Nephron progenitor cell (in vitro differentiated cells): ENCODE measurements at regions not wholly inside any gene's neighbourhood (a gene's known extent, or its start where the extent isn't known, plus 50 kb on each side); places are given as distances from the start of the nearest gene placed in this dataset.

Source experiments
- DNase-seq: peaks from one replicate; pipeline ENCODE4 v3.0.0; 2021
- H3K27ac Mint-ChIP-seq: 2 replicates; pipeline ENCODE4 v1.8.0; 2021; ENCODE audit warnings: mild to moderate bottlenecking, moderate library complexity, mixed read lengths
- H3K27me3 Mint-ChIP-seq: 2 replicates; pipeline ENCODE4 v1.8.0; 2021; ENCODE audit warnings: mild to moderate bottlenecking, low read depth, mixed read lengths; ENCODE audit not compliant: poor library complexity
- H3K36me3 Mint-ChIP-seq: 2 replicates; pipeline ENCODE4 v1.8.0; 2021; ENCODE audit warnings: low read depth, mixed read lengths
- H3K4me1 Mint-ChIP-seq: 2 replicates; pipeline ENCODE4 v1.8.0; 2021; ENCODE audit warnings: mixed read lengths
- H3K4me3 Mint-ChIP-seq: 2 replicates; pipeline ENCODE4 v1.8.0; 2021; ENCODE audit warnings: mild to moderate bottlenecking, moderate library complexity, mixed read lengths
- H3K9me3 Mint-ChIP-seq: 2 replicates; pipeline ENCODE4 v1.8.0; 2021; ENCODE audit warnings: mild to moderate bottlenecking, moderate library complexity, mixed read lengths
- TF ChIP-seq, protein P1 (sequence below): fragments of 200-600 bp; sonication (generic); IDR thresholded peaks from 2 replicates; pipeline ENCODE4 v1.5.0; 2021; ENCODE audit warnings: antibody characterized with exemption

DNA sequence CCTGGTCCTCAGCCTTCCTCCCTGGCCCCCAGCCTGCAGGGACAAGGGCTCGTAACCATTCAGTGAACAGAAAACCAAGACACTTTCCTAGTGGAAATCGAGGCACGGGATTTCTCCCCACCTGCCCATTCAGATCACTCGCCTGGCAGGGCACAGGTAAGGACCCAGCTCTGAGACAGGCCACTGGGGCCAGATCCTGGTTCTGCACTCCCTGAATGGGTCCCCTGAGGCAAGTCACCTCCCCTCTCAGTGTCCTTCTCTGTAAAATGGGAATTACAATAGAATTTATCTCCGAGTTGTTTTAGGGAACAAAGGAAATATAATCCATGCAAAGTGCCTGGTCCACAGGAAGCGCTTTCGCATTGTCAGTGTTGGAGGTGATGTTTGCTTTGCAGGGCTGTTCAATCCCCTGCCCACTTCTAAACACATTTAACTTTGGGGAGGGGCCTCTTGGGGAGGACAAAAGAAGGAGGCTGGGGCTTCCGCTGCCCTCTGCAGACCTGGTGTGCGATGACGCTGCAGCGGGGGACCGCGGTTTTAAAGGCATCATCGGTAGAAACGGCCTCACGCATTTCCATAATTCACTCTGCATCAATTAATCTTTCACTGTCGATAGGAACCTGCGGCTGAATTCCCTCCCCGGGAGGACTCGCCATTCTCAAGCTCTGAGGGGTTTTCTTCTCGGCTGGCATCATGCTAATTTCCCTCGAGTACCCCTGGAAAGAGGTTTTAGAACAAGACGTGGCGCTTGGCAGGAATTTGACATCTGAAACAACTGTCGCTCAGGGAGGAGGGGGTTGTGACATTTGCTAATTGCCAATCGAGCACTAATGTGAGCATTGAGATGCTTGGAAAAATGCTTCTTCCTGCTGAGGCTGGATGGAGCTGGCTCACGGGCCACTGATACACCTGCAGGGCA lies 70.4 kb upstream of the FGF3 start:
- no peak overlapping the region for H3K27ac Mint-ChIP-seq
- H3K27me3 Mint-ChIP-seq: peaks cover 49% of the 10 kb centered on the region
- no peak overlapping the region for H3K4me3 Mint-ChIP-seq
- DNase-seq: no peak
- H3K36me3 Mint-ChIP-seq: no peaks in the 10 kb centered on the region
- H3K9me3 Mint-ChIP-seq: no peaks in the 10 kb centered on the region
- H3K4me1 Mint-ChIP-seq: peaks cover 45% of the 10 kb centered on the region
- TF ChIP-seq, protein P1, sequence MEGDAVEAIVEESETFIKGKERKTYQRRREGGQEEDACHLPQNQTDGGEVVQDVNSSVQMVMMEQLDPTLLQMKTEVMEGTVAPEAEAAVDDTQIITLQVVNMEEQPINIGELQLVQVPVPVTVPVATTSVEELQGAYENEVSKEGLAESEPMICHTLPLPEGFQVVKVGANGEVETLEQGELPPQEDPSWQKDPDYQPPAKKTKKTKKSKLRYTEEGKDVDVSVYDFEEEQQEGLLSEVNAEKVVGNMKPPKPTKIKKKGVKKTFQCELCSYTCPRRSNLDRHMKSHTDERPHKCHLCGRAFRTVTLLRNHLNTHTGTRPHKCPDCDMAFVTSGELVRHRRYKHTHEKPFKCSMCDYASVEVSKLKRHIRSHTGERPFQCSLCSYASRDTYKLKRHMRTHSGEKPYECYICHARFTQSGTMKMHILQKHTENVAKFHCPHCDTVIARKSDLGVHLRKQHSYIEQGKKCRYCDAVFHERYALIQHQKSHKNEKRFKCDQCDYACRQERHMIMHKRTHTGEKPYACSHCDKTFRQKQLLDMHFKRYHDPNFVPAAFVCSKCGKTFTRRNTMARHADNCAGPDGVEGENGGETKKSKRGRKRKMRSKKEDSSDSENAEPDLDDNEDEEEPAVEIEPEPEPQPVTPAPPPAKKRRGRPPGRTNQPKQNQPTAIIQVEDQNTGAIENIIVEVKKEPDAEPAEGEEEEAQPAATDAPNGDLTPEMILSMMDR: no peak

DNA sequence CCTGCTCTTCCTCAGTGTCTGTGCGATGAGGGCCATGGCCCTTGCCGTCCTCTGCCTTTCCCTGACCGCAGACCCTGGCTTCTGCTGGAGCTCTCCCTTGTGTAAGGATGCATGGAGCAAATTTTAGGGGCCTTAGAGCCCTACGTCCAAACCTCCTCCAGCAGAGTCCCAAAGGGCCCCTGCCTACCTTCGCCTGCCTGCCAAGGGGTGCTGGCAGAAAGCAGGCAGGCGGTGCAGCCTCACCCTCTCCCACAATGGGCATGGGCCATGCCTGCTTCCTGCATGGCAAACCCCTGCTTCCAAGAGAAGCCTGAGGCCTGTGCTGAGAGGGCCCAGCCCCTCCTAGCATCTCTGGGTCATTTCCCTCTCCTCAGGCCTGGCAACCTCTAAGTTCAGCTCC lies 71.3 kb upstream of the FGF3 start:
- TF ChIP-seq, protein P1: no peak
- no peak overlapping the region for H3K27ac Mint-ChIP-seq
- no peaks in the 10 kb centered on the region for H3K36me3 Mint-ChIP-seq
- DNase-seq: no peak
- no peak overlapping the region for H3K4me3 Mint-ChIP-seq
- H3K4me1 Mint-ChIP-seq: peaks cover 48% of the 10 kb centered on the region
- H3K27me3 Mint-ChIP-seq: peaks cover 56% of the 10 kb centered on the region
- no peaks in the 10 kb centered on the region for H3K9me3 Mint-ChIP-seq

DNA sequence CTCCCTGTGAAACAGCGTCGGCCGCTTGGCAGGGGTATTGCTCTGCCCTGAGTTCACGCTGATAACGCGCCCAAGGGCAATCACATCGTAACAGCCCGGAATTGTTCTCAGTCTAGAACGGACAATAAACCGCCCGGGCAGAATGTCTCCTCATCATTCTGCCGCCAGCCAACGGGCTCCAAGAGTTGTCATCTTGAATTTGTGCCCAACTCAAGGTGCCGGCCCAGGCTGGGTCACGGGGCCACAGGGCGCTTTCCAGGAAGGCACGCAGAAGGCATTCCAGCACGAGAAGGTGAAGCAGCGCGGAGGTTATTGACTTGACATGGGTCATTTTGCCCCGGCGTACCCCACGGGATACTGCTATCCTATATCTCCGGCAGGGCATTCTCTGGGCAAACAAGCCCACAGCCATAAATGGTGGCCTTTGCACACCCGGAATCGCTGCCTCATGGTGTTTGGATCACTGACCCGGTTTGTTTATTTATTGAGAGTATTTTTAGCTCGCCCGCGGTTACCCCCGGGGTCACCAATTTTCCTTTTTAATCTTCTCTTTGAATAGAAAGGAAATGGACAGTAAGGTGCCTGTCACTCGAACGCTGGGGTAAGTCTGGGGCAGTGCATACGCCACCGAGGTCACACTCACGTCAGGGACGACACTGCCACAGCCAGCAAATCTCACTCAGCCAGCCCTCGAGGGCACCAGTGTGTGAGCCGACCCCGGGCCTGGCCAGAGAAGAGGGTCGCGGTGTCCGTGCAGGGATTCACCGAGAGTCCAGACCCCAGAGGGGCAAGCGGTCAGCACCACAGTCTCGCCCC lies 72.4 kb upstream of the FGF3 start:
- DNase-seq: no peak
- Mint-ChIP-seq H3K36me3 (no peaks in the 10 kb centered on the region), H3K27ac (no peak overlapping the region), H3K4me3 (no peak overlapping the region), H3K9me3 (no peaks in the 10 kb centered on the region), H3K27me3 (peaks cover 53% of the 10 kb centered on the region), H3K4me1 (peaks cover 48% of the 10 kb centered on the region)
- TF ChIP-seq, protein P1: no peak

DNA sequence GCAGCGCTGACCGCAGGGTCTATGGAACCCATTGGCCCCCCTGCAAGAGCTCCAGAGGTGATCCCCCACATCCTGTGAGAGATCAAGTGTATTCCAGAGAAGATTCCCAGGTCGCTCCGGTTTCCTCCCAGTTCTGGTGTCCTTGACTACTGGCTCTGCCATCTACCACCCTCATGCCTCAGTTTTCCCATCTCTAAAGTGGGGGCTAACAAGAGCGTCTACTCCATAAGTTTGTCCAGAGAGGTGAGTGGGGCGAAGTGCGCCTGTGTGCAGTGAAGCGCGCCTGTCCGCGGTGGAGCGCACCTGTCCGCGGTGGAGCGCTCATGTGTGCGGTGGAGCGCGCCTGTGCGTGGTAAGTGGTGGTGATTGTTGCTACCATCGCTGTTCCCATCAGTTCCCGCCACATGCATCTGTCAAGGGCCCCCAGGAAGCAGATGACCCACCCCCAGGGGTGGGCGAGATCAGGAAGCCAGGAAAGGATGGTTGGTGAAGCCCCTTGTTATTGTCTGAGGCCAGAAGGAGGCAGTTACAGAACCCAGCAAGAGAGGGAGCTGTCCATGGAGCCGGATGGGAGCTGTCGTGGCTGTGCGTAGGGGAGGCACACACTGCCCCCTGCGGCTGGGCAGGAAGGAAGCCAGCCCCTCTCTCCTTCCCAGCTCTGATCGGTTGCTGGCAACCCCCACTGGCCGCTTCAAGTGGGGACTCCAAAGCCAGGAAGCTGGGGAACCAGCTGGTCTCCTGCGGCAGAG lies 73.2 kb upstream of the FGF3 start:
- Mint-ChIP-seq H3K4me1 (peaks cover 48% of the 10 kb centered on the region), H3K27me3 (peaks cover 56% of the 10 kb centered on the region), H3K36me3 (no peaks in the 10 kb centered on the region), H3K27ac (no peak overlapping the region), H3K9me3 (peaks cover 6% of the 10 kb centered on the region), H3K4me3 (no peak overlapping the region)
- no peak for DNase-seq
- TF ChIP-seq, protein P1: peak; percentile 28

DNA sequence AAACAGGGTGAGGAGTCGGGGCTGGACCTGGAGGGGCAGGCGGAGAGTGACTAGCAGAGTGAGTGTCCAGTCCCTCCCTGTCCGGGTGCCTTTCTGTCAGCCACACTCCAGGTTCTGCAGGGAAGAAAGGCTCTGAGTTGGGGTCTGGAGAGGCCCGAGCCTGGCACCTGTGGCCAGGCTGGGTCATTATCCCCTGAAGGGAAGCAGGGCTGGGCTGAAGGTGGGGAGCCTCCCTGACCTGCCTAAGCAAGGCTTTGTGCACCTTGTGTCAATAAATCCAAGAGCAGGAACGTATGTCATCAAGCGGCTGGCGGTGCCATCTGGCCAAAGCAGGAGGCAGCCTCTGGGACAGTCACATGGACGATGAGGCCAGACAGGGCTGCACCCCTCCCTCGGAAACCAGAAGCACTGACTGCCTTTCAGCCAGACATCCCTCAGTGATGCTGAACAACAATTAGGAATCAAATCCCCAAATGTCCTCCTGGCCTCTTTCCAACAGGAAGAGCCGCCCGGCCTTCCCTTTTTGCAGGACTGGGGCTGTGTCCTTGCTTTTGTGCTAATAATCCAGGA lies 73.9 kb upstream of the FGF3 start:
- H3K4me3 Mint-ChIP-seq: no peak overlapping the region
- TF ChIP-seq, protein P1: peak; percentile 6
- H3K36me3 Mint-ChIP-seq: no peaks in the 10 kb centered on the region
- peaks cover 48% of the 10 kb centered on the region for H3K4me1 Mint-ChIP-seq
- peaks cover 57% of the 10 kb centered on the region for H3K27me3 Mint-ChIP-seq
- DNase-seq: no peak
- peaks cover 12% of the 10 kb centered on the region for H3K9me3 Mint-ChIP-seq
- H3K27ac Mint-ChIP-seq: no peak overlapping the region
